PC-9 (cell line): ENCODE measurements at regions not wholly inside any gene's neighbourhood (a gene's known extent, or its start where the extent isn't known, plus 50 kb on each side); places are given as distances from the start of the nearest gene placed in this dataset.
A peak's percentile ranks its signal among the peaks of the same experiment; 100 is the strongest.

Experiments
- BruUV-seq: library from RNA; stranded (reverse); fragments of 400-500 nt; replicated peaks from 2 replicates; lab custom pipeline; 2021; lab: Mats Ljungman, UMichigan
- CTCF ChIA-PET: fragments of 300-600 bp; sonication (Branson Sonifier 250); formaldehyde crosslinking; loops from one replicate; lab custom pipeline; 2022; ENCODE audit warnings: antibody characterized with exemption; lab: Charles Lee
- POLR2A ChIA-PET: fragments of 300-600 bp; sonication (Branson Sonifier 250); formaldehyde crosslinking; loops from one replicate; lab custom pipeline; 2022; ENCODE audit warnings: antibody characterized with exemption; ENCODE audit not compliant: unreplicated experiment; lab: Charles Lee
- DNase-seq, 2 experiments: peaks; one replicate each; pipeline versions ENCODE4 v3.0.0 to v3.0.0-alpha.2; 2015 to 2022; ENCODE audit warnings: mixed read lengths in 1 of 2
- H2AFZ ChIP-seq: fragments of 200-600 bp; sonication (generic); 2 replicates; pipeline ENCODE4 v1.8.1; 2017; ENCODE audit warnings: antibody characterized with exemption
- H3F3A ChIP-seq: fragments of 200-600 bp; sonication (generic); 2 replicates; pipeline ENCODE4 v1.8.1; 2017; ENCODE audit warnings: antibody characterized with exemption, mild to moderate bottlenecking, low read depth; ENCODE audit not compliant: insufficient read depth
- H3K27ac ChIP-seq: fragments of 200-600 bp; sonication (generic); 2 replicates; pipeline ENCODE4 v1.6.1; 2016; ENCODE audit warnings: mixed run types
- H3K27me3 ChIP-seq: fragments of 200-600 bp; sonication (generic); 2 replicates; pipeline ENCODE4 v1.6.1; 2016; ENCODE audit warnings: low read depth, mixed run types; ENCODE audit not compliant: insufficient read depth
- H3K36me3 ChIP-seq: fragments of 200-600 bp; sonication (generic); 2 replicates; pipeline ENCODE4 v1.6.1; 2016; ENCODE audit warnings: low read depth, mixed run types
- H3K4me1 ChIP-seq: fragments of 200-600 bp; sonication (generic); replicated peaks from 2 replicates; pipeline ENCODE4 v1.6.1; 2016; ENCODE audit warnings: mixed run types; ENCODE audit not compliant: insufficient read depth
- H3K4me2 ChIP-seq: fragments of 200-600 bp; sonication (generic); 2 replicates; pipeline ENCODE4 v1.6.1; 2017; ENCODE audit warnings: mixed run types
- H3K4me3 ChIP-seq: fragments of 200-600 bp; sonication (generic); 2 replicates; pipeline ENCODE4 v1.6.1; 2016; ENCODE audit warnings: mixed run types
- H3K79me2 ChIP-seq: fragments of 200-600 bp; sonication (generic); 2 replicates; pipeline ENCODE4 v1.6.1; 2017; ENCODE audit warnings: low read depth, mixed run types
- H3K9me2 ChIP-seq: fragments of 200-600 bp; sonication (generic); 2 replicates; pipeline ENCODE4 v1.8.1; 2017; ENCODE audit warnings: mild to moderate bottlenecking; ENCODE audit not compliant: insufficient read depth
- H3K9me3 ChIP-seq: fragments of 200-600 bp; sonication (generic); 2 replicates; pipeline ENCODE4 v1.8.1; 2016; ENCODE audit warnings: low read depth; ENCODE audit not compliant: insufficient read depth
- H4K20me1 ChIP-seq: fragments of 200-600 bp; sonication (generic); 2 replicates; pipeline ENCODE4 v1.8.1; 2017; ENCODE audit not compliant: insufficient read depth
- EZH2 ChIP-seq: fragments of 200-600 bp; sonication (generic); IDR thresholded peaks from 2 replicates; pipeline ENCODE4 v1.8.0; 2017; ENCODE audit warnings: antibody characterized with exemption, low read depth
- intact Hi-C: fragments of 100-400 bp; cut with micrococcal nuclease; formaldehyde crosslinking; loops from one replicate; pipeline ENCODE4 v1.10.0; 2022; ENCODE audit not compliant: unreplicated experiment
- TF ChIP-seq, protein P1 (sequence below): fragments of 200-600 bp; sonication (generic); conservative IDR thresholded peaks from 2 replicates; pipeline ENCODE4 v1.6.1; 2017; ENCODE audit warnings: mixed run types, antibody characterized with exemption, mild to moderate bottlenecking, moderate library complexity

DNA sequence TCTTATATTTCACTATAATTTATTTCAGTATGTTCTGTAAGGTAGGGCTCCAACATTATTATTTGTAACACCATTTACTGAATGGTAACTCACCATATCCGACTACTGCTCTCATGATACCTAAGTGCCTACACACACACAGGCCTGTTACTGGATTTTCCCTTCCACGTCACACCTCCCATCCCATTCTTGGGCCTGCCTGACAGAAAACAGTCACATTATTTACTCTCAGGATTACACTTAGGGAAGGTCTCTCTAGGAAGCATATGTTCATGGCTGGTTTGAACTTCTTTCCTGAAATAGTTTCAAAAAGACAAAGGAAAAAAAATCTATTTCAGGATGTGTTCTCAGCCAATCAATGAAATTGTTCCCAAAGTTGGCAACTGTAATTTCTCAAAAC lies 102.3 kb upstream of the DOCK9 start:
- POLR2A ChIA-PET = no interaction called here
- Histone ChIP-seq H2AFZ (no peak overlapping the region), H4K20me1 (peaks cover 13% of the 10 kb centered on the region; the same call in 1 of the 2 replicates), H3K9me3 (no peaks in the 10 kb centered on the region; the same call in 1 of the 2 replicates), H3K4me2 (no peak overlapping the region), H3K9me2 (no peaks in the 10 kb centered on the region), H3K27me3 (no peaks in the 10 kb centered on the region), H3K4me3 (no peak overlapping the region), H3K79me2 (peaks cover 88% of the 10 kb centered on the region), H3K27ac (no peak overlapping the region), H3F3A (no peaks in the 10 kb centered on the region; the same call in 1 of the 2 replicates), H3K36me3 (no peaks in the 10 kb centered on the region), H3K4me1 (peaks cover 30% of the 10 kb centered on the region)
- CTCF ChIA-PET = no interaction called here
- intact Hi-C loops = loop anchor here (10.0 kb wide), 1 partner anchor 185 kb away; no protein-coding TSS in a partner anchor
- DNase-seq = no peak
- BruUV-seq = no TSS peak
- TF ChIP-seq, protein P1, sequence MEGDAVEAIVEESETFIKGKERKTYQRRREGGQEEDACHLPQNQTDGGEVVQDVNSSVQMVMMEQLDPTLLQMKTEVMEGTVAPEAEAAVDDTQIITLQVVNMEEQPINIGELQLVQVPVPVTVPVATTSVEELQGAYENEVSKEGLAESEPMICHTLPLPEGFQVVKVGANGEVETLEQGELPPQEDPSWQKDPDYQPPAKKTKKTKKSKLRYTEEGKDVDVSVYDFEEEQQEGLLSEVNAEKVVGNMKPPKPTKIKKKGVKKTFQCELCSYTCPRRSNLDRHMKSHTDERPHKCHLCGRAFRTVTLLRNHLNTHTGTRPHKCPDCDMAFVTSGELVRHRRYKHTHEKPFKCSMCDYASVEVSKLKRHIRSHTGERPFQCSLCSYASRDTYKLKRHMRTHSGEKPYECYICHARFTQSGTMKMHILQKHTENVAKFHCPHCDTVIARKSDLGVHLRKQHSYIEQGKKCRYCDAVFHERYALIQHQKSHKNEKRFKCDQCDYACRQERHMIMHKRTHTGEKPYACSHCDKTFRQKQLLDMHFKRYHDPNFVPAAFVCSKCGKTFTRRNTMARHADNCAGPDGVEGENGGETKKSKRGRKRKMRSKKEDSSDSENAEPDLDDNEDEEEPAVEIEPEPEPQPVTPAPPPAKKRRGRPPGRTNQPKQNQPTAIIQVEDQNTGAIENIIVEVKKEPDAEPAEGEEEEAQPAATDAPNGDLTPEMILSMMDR = no peak
- TF ChIP-seq EZH2 = no peak

DNA sequence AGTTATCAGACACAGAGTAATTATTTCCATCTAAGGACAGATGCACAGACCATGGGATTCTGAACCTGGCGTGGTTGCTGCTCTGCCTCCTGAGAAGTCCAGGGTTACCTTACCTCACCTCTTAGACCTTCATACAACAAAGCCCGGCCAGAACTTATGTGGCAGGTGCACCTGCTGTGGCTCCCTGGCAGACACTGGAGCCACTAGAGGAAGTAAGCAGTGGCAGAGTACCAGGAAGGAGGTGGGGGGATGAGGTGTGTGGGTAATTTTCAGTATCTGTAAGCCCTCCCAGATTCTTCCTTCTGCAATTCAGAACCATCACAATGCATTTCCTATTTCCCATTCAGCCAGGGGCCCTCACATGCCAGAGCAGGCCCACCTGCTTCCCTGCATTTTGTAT lies 106.1 kb upstream of the DOCK9 start:
- CTCF ChIA-PET = no interaction called here
- no peak for TF ChIP-seq EZH2
- TF ChIP-seq, protein P1 = no peak

DNA sequence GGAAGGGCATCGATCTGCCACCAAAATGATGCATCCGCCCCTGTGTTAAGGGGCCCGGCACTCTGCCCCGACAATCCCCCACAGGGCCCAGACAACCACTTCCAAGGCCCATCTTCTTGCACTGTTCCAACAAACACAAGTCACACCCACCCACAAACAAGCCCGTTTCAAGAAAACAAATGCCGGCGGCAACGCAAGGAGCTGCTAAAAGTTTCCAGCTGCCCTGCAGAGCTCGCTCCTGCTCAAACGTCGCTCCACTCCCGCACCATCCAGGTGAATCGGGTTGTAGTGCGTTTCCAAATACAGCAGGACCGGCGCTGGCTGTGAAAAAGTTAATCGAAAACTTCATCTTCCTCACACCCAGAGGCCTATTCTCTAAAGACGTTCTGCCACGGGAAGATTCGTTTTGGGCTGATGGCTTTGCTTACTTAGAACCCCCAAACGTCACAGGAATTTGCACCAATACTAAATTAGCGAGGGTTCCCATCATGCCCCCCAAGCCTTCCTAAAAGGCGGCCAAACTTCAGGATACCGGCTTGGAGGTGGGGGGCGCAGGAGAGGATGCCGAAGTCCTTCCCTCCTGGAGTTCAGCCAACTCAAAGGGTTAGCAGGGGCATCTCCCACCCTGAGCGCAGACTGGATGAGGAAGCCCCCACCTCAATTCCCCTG lies 107.4 kb upstream of the DOCK9 start:
- H3K27me3 ChIP-seq = no peaks in the 10 kb centered on the region
- no peak for DNase-seq
- no peaks in the 10 kb centered on the region for H3K9me2 ChIP-seq
- peaks cover 43% of the 10 kb centered on the region for H3K4me1 ChIP-seq
- H3K79me2 ChIP-seq = peaks cover 65% of the 10 kb centered on the region
- H3K4me2 ChIP-seq = peak overlapping the region; percentile 98
- H3K9me3 ChIP-seq = no peaks in the 10 kb centered on the region; the same call in 1 of the 2 replicates
- ChIA-PET CTCF (interaction anchor here (0.7 kb wide), 1 partner anchor 40 kb away, joined by 5 read pairs; no protein-coding TSS in a partner anchor), POLR2A (no interaction called here)
- peaks cover 13% of the 10 kb centered on the region; the same call in 1 of the 2 replicates for H4K20me1 ChIP-seq
- TF ChIP-seq, protein P1 = no peak
- TF ChIP-seq EZH2 = no peak
- BruUV-seq = no TSS peak
- peak overlapping the region; percentile 93 for H3K4me3 ChIP-seq
- intact Hi-C loops = loop anchor here (10.0 kb wide), 1 partner anchor 180 kb away; no protein-coding TSS in a partner anchor
- H2AFZ ChIP-seq = peak overlapping the region; percentile 56; the same call in 1 of the 2 replicates
- peaks cover 24% of the 10 kb centered on the region for H3F3A ChIP-seq
- no peak overlapping the region for H3K27ac ChIP-seq
- no peaks in the 10 kb centered on the region for H3K36me3 ChIP-seq

More for the DNA sequence above, 106.1 kb upstream of the DOCK9 start:
- no peak for DNase-seq
- Histone ChIP-seq H3K4me3 (no peak overlapping the region), H3K9me2 (no peaks in the 10 kb centered on the region), H3K4me2 (peak overlapping the region; percentile 98), H4K20me1 (peaks cover 13% of the 10 kb centered on the region; the same call in 1 of the 2 replicates), H3F3A (peaks cover 17% of the 10 kb centered on the region), H2AFZ (no peak overlapping the region), H3K9me3 (no peaks in the 10 kb centered on the region; the same call in 1 of the 2 replicates), H3K79me2 (peaks cover 69% of the 10 kb centered on the region), H3K4me1 (peaks cover 43% of the 10 kb centered on the region), H3K36me3 (no peaks in the 10 kb centered on the region), H3K27me3 (no peaks in the 10 kb centered on the region), H3K27ac (no peak overlapping the region)
- intact Hi-C loops = loop anchor here (10.0 kb wide), 1 partner anchor 181 kb away; no protein-coding TSS in a partner anchor
- BruUV-seq = no TSS peak
- POLR2A ChIA-PET = no interaction called here
